ENCODE measurements at regions not wholly inside any gene's neighbourhood (a gene's known extent, or its start where the extent isn't known, plus 50 kb on each side); places are given as distances from the start of the nearest gene placed in this dataset.

DNA sequence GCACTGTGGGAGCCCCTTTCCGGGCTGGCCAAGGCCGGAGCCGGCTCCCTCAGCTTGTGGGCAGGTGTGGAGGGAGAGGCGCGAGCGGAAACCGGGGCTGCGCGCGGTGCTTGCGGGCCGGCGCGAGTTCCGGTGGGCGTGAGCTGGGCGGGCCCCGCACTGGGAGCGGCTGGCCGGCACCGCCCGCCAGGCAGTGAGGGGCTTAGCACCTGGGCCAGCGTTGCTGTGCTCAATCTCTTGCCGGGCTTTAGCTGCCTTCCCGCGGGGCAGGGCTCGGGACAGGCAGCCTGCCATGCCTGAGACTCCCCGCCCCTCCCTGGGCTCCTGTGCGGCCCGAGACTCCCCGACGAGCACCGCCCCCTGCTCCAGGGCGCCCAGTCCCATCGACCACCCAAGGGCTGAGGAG, 405.2 kb upstream of the PRR20A start:
- no peaks in the 10 kb centered on the region for H3K9me3 Mint-ChIP-seq (ENCODE audit: unreplicated experiment)
- peak overlapping the region; percentile 85 for H3K4me3 Mint-ChIP-seq (ENCODE audit: unreplicated experiment)
- Histone ChIP-seq H3K36me3 (ENCODE audit: insufficient read depth, low read length) (no peaks in the 10 kb centered on the region), H3K4me3 (ENCODE audit: insufficient read depth, low read depth, low read length) (no peak overlapping the region), H3K4me2 (ENCODE audit: low read length) (no peak overlapping the region), H3K9ac (ENCODE audit: low read length) (no peak overlapping the region), H3K9me3 (ENCODE audit: insufficient read depth, low read depth, low read length) (no peaks in the 10 kb centered on the region), H3K79me2 (ENCODE audit: insufficient read depth, low read length) (no peaks in the 10 kb centered on the region), H4K20me1 (ENCODE audit: insufficient read depth, low read length) (no peaks in the 10 kb centered on the region), H3K27ac (ENCODE audit: low read depth, low read length) (no peak overlapping the region), H2AFZ (ENCODE audit: low read depth, low read length) (no peak overlapping the region), H3K4me1 (ENCODE audit: insufficient read depth, low read length) (no peaks in the 10 kb centered on the region), H3K27me3 (ENCODE audit: insufficient read depth, low read length) (no peaks in the 10 kb centered on the region)
- H3K4me1 Mint-ChIP-seq (ENCODE audit: low read depth, unreplicated experiment): no peaks in the 10 kb centered on the region
- H3K27ac Mint-ChIP-seq (ENCODE audit: unreplicated experiment): no peak overlapping the region
- FAIRE-seq: no peak
- H3K27me3 Mint-ChIP-seq (ENCODE audit: low read depth, unreplicated experiment): no peaks in the 10 kb centered on the region
- TF ChIP-seq, protein P1, sequence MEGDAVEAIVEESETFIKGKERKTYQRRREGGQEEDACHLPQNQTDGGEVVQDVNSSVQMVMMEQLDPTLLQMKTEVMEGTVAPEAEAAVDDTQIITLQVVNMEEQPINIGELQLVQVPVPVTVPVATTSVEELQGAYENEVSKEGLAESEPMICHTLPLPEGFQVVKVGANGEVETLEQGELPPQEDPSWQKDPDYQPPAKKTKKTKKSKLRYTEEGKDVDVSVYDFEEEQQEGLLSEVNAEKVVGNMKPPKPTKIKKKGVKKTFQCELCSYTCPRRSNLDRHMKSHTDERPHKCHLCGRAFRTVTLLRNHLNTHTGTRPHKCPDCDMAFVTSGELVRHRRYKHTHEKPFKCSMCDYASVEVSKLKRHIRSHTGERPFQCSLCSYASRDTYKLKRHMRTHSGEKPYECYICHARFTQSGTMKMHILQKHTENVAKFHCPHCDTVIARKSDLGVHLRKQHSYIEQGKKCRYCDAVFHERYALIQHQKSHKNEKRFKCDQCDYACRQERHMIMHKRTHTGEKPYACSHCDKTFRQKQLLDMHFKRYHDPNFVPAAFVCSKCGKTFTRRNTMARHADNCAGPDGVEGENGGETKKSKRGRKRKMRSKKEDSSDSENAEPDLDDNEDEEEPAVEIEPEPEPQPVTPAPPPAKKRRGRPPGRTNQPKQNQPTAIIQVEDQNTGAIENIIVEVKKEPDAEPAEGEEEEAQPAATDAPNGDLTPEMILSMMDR (IDR thresholded peaks at IDR 0.05; ENCODE audit: insufficient read depth, low read depth, low read length): no peak
- no peak for TF ChIP-seq EZH2 (IDR thresholded peaks at IDR 0.05; ENCODE audit: insufficient read depth, low read length)
- no peaks in the 10 kb centered on the region for H3K36me3 Mint-ChIP-seq (ENCODE audit: low read depth, unreplicated experiment)
- DNase-seq (ENCODE audit: low read depth): no peak

DNA sequence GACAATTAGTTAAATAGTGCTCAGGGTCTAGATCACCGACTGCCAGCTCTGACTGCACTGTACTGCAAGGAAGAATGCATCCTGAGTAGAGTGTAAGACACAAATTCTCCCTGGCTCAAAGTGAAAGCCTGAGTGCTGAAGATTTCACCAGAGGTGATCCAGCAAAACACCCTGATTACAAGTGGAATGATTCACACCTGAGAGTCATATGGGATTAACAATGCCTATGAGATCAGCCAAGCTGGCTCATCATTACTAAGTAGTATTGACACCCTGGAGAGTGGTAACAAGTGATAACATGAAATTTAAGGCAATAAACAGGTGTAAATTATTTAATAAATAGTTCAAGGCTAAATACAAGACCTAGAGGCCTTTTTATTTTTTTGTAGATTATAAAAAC, 403.8 kb upstream of the PRR20A start:
- no peak for FAIRE-seq
- H3K27ac ChIP-seq (ENCODE audit: low read depth, low read length): no peak overlapping the region
- H3K36me3 ChIP-seq (ENCODE audit: insufficient read depth, low read length): no peaks in the 10 kb centered on the region
- no peaks in the 10 kb centered on the region for H4K20me1 ChIP-seq (ENCODE audit: insufficient read depth, low read length)
- Mint-ChIP-seq H3K4me3 (ENCODE audit: unreplicated experiment) (peak overlapping the region; percentile 18), H3K9me3 (ENCODE audit: unreplicated experiment) (no peaks in the 10 kb centered on the region), H3K27ac (ENCODE audit: unreplicated experiment) (no peak overlapping the region), H3K36me3 (ENCODE audit: low read depth, unreplicated experiment) (no peaks in the 10 kb centered on the region), H3K27me3 (ENCODE audit: low read depth, unreplicated experiment) (no peaks in the 10 kb centered on the region), H3K4me1 (ENCODE audit: low read depth, unreplicated experiment) (no peaks in the 10 kb centered on the region)
- H3K4me3 ChIP-seq (ENCODE audit: insufficient read depth, low read depth, low read length): no peak overlapping the region
- H3K4me2 ChIP-seq (ENCODE audit: low read length): no peak overlapping the region
- no peak overlapping the region for H3K9ac ChIP-seq (ENCODE audit: low read length)
- no peaks in the 10 kb centered on the region for H3K79me2 ChIP-seq (ENCODE audit: insufficient read depth, low read length)
- H3K4me1 ChIP-seq (ENCODE audit: insufficient read depth, low read length): no peaks in the 10 kb centered on the region
- TF ChIP-seq, protein P1 (IDR thresholded peaks at IDR 0.05; ENCODE audit: insufficient read depth, low read depth, low read length): no peak
- TF ChIP-seq EZH2 (IDR thresholded peaks at IDR 0.05; ENCODE audit: insufficient read depth, low read length): no peak
- DNase-seq (ENCODE audit: low read depth): no peak
- H2AFZ ChIP-seq (ENCODE audit: low read depth, low read length): no peak overlapping the region
- H3K9me3 ChIP-seq (ENCODE audit: insufficient read depth, low read depth, low read length): no peaks in the 10 kb centered on the region
- no peaks in the 10 kb centered on the region for H3K27me3 ChIP-seq (ENCODE audit: insufficient read depth, low read length)

DNA sequence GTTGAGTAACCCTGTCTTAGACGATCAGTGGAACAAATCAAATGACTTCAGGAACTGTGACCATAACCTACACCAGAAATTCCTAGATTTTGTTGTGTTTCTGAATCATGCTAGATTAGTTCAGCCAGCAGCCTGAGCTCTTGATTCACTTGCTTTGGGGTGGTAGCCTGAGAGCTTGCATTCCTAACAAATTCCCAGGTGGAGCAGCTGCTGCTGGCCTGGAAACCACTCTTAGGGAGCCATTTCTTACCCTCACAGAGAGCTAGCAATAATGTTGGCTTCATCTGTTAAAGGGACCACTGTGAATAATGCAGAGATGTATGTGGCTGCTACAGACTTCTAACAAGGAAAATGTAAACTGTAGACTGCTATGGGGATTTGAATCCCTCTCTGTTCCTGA, 388.1 kb upstream of the PRR20A start:
- H3K9me3 ChIP-seq (ENCODE audit: insufficient read depth, low read depth, low read length): peaks cover 5% of the 10 kb centered on the region
- Mint-ChIP-seq H3K36me3 (ENCODE audit: low read depth, unreplicated experiment) (no peaks in the 10 kb centered on the region), H3K27me3 (ENCODE audit: low read depth, unreplicated experiment) (no peaks in the 10 kb centered on the region), H3K4me3 (ENCODE audit: unreplicated experiment) (no peak overlapping the region), H3K27ac (ENCODE audit: unreplicated experiment) (no peak overlapping the region), H3K4me1 (ENCODE audit: low read depth, unreplicated experiment) (no peaks in the 10 kb centered on the region), H3K9me3 (ENCODE audit: unreplicated experiment) (peaks cover 4% of the 10 kb centered on the region)
- no peaks in the 10 kb centered on the region for H3K36me3 ChIP-seq (ENCODE audit: insufficient read depth, low read length)
- no peaks in the 10 kb centered on the region for H3K27me3 ChIP-seq (ENCODE audit: insufficient read depth, low read length)
- no peak overlapping the region for H3K4me2 ChIP-seq (ENCODE audit: low read length)
- no peaks in the 10 kb centered on the region for H4K20me1 ChIP-seq (ENCODE audit: insufficient read depth, low read length)
- no peak overlapping the region for H3K27ac ChIP-seq (ENCODE audit: low read depth, low read length)
- H3K79me2 ChIP-seq (ENCODE audit: insufficient read depth, low read length): no peaks in the 10 kb centered on the region
- H3K4me3 ChIP-seq (ENCODE audit: insufficient read depth, low read depth, low read length): no peak overlapping the region
- no peaks in the 10 kb centered on the region for H3K4me1 ChIP-seq (ENCODE audit: insufficient read depth, low read length)
- H3K9ac ChIP-seq (ENCODE audit: low read length): no peak overlapping the region
- TF ChIP-seq, protein P1 (IDR thresholded peaks at IDR 0.05; ENCODE audit: insufficient read depth, low read depth, low read length): no peak
- TF ChIP-seq EZH2 (IDR thresholded peaks at IDR 0.05; ENCODE audit: insufficient read depth, low read length): no peak
- FAIRE-seq: no peak
- H2AFZ ChIP-seq (ENCODE audit: low read depth, low read length): no peak overlapping the region
- DNase-seq (ENCODE audit: low read depth): no peak

All from astrocyte (in vitro differentiated cells and primary cell).